ENCODE measurements at regions not wholly inside any gene's neighbourhood (a gene's known extent, or its start where the extent isn't known, plus 50 kb on each side); places are given as distances from the start of the nearest gene placed in this dataset.

GRCh38 chr9:14516656-14517055, 176.6 kb downstream of the ZDHHC21 start:
- RAD21 ChIA-PET (ENCODE audit: low non-redundant PET in 1 of 2, low total read pairs in 2 of 2, uncharacterized antibody in 2 of 2, unreplicated experiment in 2 of 2) = no interaction called here
- POLR2A ChIA-PET = no interaction called here
- no peak overlapping the region for H3K4me3 ChIP-seq (replicated peaks in 1 of 2; ENCODE audit: low read depth in 1 of 2, low read length in 2 of 2)
- intact Hi-C loops (cut with micrococcal nuclease) = no loop called here
- no peak overlapping the region for H3K4me2 ChIP-seq (ENCODE audit: low read length)
- no peak for ATAC-seq
- H3K79me2 ChIP-seq (ENCODE audit: insufficient read depth, low read length) = no peaks in the 10 kb centered on the region
- no peaks in the 10 kb centered on the region for H3K9me3 ChIP-seq (ENCODE audit: control insufficient read depth in 1 of 2, insufficient read depth in 1 of 2, low read depth in 1 of 2, low read length in 2 of 2)
- H3K27ac ChIP-seq (ENCODE audit: low read depth, low read length) = no peak overlapping the region
- no peaks in the 10 kb centered on the region for H4K20me1 ChIP-seq (ENCODE audit: insufficient read depth)
- H3K9me2 ChIP-seq (ENCODE audit: insufficient read depth) = no peaks in the 10 kb centered on the region
- H3K27me3 ChIP-seq (ENCODE audit: insufficient read depth, low read length) = peaks cover 3% of the 10 kb centered on the region; the same call in 1 of the 2 replicates
- CTCF ChIA-PET = no interaction called here
- no peaks in the 10 kb centered on the region for H3K36me3 ChIP-seq (ENCODE audit: control insufficient read depth in 1 of 2, insufficient read depth in 2 of 2, low read length in 2 of 2)
- H3K4me1 ChIP-seq (ENCODE audit: control insufficient read depth in 1 of 2, insufficient read depth in 2 of 2, low read length in 2 of 2) = no peaks in the 10 kb centered on the region
- TF ChIP-seq POLR2A (IDR thresholded peaks at IDR 0.05; ENCODE audit: borderline replicate concordance, extremely low read depth, insufficient read depth, insufficient read length) = no peak
- no peak for TF ChIP-seq ATF3 (IDR thresholded peaks at IDR 0.05)
- no peak for TF ChIP-seq CEBPB (IDR thresholded peaks at IDR 0.05; ENCODE audit: low read depth)
- TF ChIP-seq SRF (IDR thresholded peaks at IDR 0.05; ENCODE audit: low read depth) = no peak
- TF ChIP-seq MAX (IDR thresholded peaks at IDR 0.05) = no peak
- no peak for TF ChIP-seq EGR1 (IDR thresholded peaks at IDR 0.05; ENCODE audit: low read depth)
- no peak for TF ChIP-seq ZBTB33 (IDR thresholded peaks at IDR 0.05; ENCODE audit: extremely low read depth, insufficient replicate concordance, low read length)
- TF ChIP-seq FOSL1 (IDR thresholded peaks at IDR 0.05; ENCODE audit: low read depth) = no peak
- no peak for TF ChIP-seq CTCF (IDR thresholded peaks at IDR 0.05 in 2 of 3, conservative IDR thresholded peaks at IDR 0.05 in 1 of 3; ENCODE audit: borderline replicate concordance in 1 of 3, insufficient read depth in 1 of 3, low read depth in 2 of 3, low read length in 2 of 3)
- TF ChIP-seq ZFX (IDR thresholded peaks at IDR 0.05) = no peak
- no peak for TF ChIP-seq EZH2 (IDR thresholded peaks at IDR 0.05)
- TF ChIP-seq ZNF274 (IDR thresholded peaks at IDR 0.05; ENCODE audit: low read depth, low read length) = no peak
- TF ChIP-seq JUND (IDR thresholded peaks at IDR 0.05) = no peak
- no peak for TF ChIP-seq SIN3A (IDR thresholded peaks at IDR 0.05; ENCODE audit: low read depth)
- no peak for TF ChIP-seq EZH2phosphoT487 (IDR thresholded peaks at IDR 0.05; ENCODE audit: borderline replicate concordance)
- TF ChIP-seq CBX3 (IDR thresholded peaks at IDR 0.05; ENCODE audit: low read depth) = no peak
- no peak for TF ChIP-seq SP1 (IDR thresholded peaks at IDR 0.05; ENCODE audit: low read depth)
- no peak for TF ChIP-seq ELF1 (IDR thresholded peaks at IDR 0.05; ENCODE audit: borderline replicate concordance, low read depth)
- no peak for TF ChIP-seq TCF7L2 (IDR thresholded peaks at IDR 0.05; ENCODE audit: borderline replicate concordance, extremely low read depth, insufficient read depth, insufficient read length)
- H3K9ac ChIP-seq (ENCODE audit: low read length) = no peak overlapping the region
- BruUV-seq (replicated peaks) = no TSS peak
- DNase-seq (ENCODE audit: low read depth, low spot score) = no peak
- H2AFZ ChIP-seq (ENCODE audit: low read depth, low read length, poor library complexity, severe bottlenecking) = no peak overlapping the region

Measured in HCT116 (cell line).